HG02981 (cell line): ENCODE measurements at regions not wholly inside any gene's neighbourhood (a gene's known extent, or its start where the extent isn't known, plus 50 kb on each side); places are given as distances from the start of the nearest gene placed in this dataset.

Source experiments
- ATAC-seq: cut with Tn5 transposase; IDR thresholded peaks from one replicate; pipeline ENCODE4 v1.9.1; 2021; ENCODE audit warnings: mild to moderate bottlenecking, moderate library complexity; ENCODE audit not compliant: unreplicated experiment

- ATAC-seq, result no peak
Observed at GRCh38 chr3:84835366-84835765, 123.4 kb upstream of the CADM2 start.

DNA sequence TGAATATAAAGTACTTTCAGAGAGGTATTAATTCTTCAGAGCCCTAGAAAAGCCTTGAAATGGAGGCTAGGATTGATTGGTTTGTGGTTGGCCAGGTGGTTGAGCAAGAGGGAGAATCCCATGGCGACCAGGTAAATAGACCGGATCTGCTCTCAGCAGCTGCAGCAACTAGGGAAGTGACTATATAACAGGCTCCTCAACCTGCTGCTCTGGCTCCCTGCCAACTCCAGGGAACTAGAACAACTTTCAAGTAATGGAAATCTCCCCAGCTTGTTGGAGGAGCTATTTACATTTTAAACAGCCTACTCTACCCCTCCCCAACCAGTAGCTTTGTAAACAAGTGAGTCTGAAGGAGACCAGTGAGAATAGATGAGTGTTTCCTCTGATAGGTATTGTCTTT lies 121.8 kb upstream of the CADM2 start:
- no peak for ATAC-seq

DNA sequence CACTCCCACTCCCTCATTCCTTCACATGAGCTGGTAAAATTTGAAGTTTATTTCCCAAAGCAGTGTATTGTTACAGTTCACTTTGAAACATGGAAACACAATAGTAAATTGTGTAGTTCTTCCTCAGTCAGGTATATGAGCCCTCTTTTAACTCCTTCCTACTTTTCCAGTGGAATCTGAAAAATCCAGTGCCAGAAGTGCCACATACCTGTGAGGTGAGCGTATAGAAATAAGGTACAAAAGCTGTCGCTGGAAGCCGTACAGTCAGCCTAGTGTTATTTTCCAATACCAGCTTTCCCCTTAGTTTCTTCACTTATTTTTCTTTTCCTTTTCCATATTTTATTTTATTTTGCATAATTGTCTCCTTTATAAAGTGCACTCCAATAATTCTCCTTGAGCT lies 81.7 kb upstream of the CADM2 start:
- ATAC-seq, result no peak

DNA sequence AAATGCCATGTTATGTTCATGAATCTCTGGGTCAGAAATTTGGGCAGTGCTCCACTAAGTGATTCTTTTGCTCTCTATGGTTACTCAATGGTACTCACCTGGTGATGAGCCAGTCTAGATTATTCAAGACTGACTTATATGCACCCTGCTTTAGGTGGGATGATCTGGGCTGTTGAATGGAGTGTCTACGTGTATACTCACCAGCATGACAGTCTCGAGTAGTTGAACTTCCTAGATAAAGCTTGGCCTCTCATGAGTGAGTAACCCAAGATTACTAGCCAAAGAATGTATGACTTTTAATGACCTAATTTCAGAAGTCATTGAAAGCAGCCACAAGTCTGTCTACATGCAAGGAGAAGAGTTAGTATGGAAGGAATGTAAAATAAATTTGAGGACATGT lies 77.5 kb upstream of the CADM2 start:
- no peak for ATAC-seq

DNA sequence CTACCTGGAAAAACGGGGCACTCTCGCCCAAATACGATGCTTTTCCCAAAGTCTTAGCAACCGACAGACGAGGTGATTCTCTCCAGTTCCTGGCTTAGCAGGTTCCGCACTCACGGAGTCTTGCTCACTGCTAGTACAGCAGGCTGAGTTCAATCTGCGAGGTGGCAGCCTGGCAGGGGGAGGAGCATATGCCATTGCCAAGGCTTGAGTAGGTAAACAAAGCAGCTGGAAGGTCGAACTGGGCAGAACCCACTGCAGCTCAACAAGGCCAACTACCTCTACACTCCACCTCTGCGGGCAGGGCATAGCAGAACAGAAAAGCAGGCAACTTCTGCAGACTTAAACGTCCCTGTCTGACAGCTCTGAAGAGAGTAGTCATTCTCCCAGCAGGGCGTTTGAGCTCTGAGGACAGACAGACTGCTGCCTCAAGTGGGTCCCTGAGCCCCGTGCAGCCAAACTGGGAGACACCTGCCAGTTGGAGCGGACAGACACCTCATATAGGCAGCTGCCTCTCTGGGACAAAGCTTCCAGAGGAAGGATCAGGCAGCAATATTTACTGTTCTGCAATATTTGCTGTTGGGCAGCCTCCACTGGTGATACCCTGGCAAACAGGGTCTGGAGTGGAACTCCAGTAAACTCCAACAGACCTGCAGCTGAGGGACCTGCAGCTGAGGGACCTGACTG lies 73.4 kb upstream of the CADM2 start:
- ATAC-seq, result no peak

DNA sequence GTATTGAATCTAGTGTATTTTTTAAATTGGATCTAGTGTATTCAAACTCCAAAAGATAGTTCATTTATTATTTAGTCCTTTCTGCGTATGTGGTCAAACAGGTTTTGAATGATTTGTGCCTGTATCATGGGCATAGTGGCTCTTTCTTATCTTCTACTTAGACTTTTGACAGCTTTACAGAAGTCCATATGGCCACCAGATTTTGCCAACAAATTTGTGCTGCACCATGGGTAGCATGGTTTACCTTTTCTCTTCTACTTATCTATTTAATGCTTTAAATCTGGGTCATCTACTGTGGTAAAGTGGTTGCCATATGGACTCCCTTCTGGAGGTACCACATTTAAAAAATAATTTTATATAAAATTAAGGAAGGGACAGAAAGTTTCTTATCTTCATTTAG lies 66.9 kb upstream of the CADM2 start:
- ATAC-seq, result no peak

DNA sequence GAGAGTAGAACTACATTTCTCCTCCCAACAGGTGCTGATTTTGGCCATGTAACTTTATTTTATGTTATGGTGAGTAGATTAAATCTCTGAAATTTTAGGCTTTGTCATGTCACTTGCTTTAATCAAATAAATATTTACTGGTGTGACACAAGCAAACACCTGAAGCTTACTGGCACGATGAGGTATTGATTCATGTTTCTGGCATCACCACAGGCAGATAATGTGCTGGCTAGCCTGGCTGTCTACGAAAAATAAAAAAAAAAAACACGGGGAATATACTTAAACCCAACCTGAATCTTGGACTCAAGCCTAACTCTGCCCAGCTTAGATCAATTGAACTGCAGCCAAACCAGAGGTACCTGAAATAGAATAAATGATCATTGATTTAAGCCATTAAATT lies 65.6 kb upstream of the CADM2 start:
- no peak for ATAC-seq

GRCh38 chr3:84904212-84904611 lies 54.6 kb upstream of the CADM2 start:
- no peak for ATAC-seq

GRCh38 chr3:84904816-84905555 lies 53.8 kb upstream of the CADM2 start:
- no peak for ATAC-seq

DNA sequence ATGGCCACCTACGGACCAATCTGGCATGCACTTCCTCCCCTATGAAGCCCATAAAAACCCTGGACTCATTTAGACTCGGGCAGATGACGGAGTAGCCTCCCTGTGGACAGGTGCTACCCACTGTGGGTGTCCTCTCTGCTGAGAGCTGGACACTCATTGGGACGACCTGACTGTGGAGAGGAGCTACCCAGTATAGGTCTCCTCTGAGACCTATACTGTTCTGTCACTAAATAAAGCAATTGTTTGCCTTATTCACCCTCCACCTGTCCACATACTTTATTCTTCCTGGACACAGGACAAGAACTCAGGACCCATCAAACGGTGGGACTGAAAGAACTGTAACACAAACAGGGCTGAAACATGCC lies 53.3 kb upstream of the CADM2 start:
- ATAC-seq, result no peak

DNA sequence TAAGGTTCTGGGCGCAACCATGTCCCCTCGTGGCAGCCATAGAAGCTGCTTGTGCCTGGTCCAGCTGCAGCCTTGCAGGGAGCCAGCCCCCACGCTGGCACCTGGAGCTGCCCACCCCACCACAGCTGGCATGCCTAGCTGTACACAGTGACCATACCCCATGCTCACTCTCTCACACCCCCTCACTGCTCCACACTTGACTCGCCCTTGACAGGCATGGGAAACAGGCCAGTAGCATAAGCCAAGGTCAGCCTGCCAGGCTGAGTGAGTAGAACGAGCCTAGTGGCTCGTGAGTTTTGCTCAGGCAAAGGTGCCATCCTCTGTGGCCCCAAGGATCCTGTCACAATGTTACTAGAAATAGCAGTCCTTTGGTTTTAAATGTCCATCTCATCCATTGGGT lies 52.7 kb upstream of the CADM2 start:
- no peak for ATAC-seq
